H1 (cell line): ENCODE measurements at regions not wholly inside any gene's neighbourhood (a gene's known extent, or its start where the extent isn't known, plus 50 kb on each side); places are given as distances from the start of the nearest gene placed in this dataset.

ENCODE experiments used
- CTBP2 ChIP-seq: IDR thresholded peaks from 2 replicates; pipeline ENCODE4 v1.7.0; 2011; ENCODE audit warnings: borderline replicate concordance, mild to moderate bottlenecking, moderate library complexity, mixed read lengths, low read length; ENCODE audit not compliant: insufficient read depth, insufficient read length
- NRF1 ChIP-seq: IDR thresholded peaks from 2 replicates; pipeline ENCODE4 v1.6.1; 2011; ENCODE audit warnings: mild to moderate bottlenecking, low read depth, low read length, improper control_type of control experiment
- POU5F1 ChIP-seq: IDR thresholded peaks from 2 replicates; pipeline ENCODE4 v1.6.1; 2011; ENCODE audit warnings: low read depth, mild to moderate bottlenecking, low read length, moderate library complexity
- RFX5 ChIP-seq: IDR thresholded peaks from 2 replicates; pipeline ENCODE4 v1.6.1; 2011; ENCODE audit warnings: low read depth, low read length, improper control_type of control experiment, borderline replicate concordance
- TEAD4 ChIP-seq: IDR thresholded peaks from 2 replicates; pipeline ENCODE4 v1.6.1; 2012; ENCODE audit warnings: low read depth, low read length, inconsistent platforms, mixed read lengths

- TF ChIP-seq CTBP2 = no peak
- TF ChIP-seq NRF1 = no peak
- TF ChIP-seq TEAD4 = no peak
- no peak for TF ChIP-seq RFX5
- no peak for TF ChIP-seq POU5F1
Measured at GRCh38 chr9:111095441-111095840, 57.2 kb upstream of the LPAR1 start (continued).
